GM19372 (cell line): ENCODE measurements at regions not wholly inside any gene's neighbourhood (a gene's known extent, or its start where the extent isn't known, plus 50 kb on each side); places are given as distances from the start of the nearest gene placed in this dataset.

ENCODE experiments used
- ATAC-seq: cut with Tn5 transposase; IDR thresholded peaks from one replicate; pipeline ENCODE4 v1.9.1; 2021; ENCODE audit warnings: mild to moderate bottlenecking, low read depth, moderate library complexity; ENCODE audit not compliant: unreplicated experiment

DNA sequence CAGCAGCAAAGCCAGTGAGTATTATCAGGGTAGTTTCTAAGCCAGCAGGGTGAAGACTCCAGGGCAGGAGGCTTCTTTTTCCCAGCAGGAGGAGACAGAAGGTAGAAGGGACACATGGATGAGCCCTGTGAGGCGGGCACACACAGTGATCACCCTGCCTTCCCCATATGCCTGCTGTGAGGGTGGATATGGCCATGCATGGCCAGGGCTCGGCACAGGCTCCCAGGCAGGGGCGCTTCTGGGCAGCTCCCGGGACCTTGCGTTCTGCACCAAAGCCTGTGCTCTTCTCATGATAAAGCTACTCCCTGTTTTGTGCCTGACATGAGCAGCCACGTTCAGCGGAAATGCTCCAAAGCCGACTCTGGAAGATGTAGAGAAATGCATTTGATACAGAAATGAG lies 807.2 kb downstream of the TYW1 start:
- ATAC-seq = no peak

DNA sequence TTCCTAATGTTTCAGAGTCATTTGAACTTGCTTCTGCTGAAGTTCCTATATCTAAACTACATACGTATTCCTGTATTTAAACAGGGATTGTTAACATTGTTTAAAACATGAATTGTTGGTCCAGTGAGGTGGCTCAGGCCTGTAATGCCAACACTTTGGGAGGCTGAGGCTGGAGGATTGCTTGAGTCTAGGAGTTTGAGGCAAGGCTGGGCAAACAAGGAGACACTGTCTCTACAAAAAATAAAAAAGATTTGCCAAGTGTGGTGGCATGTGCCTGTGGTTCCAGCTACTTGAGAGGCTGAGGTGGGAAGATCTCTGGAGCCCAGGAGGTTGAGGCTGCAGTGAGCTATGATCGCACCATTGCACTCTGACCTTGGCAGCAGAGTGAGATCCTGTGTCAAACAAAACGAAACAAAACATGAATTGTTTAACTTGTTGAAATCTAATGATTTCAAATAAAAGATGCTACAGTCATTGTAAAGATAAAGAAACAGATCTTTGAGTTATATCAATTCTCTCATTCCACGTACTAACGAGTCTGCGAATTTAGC lies 809.4 kb downstream of the TYW1 start:
- no peak for ATAC-seq

DNA sequence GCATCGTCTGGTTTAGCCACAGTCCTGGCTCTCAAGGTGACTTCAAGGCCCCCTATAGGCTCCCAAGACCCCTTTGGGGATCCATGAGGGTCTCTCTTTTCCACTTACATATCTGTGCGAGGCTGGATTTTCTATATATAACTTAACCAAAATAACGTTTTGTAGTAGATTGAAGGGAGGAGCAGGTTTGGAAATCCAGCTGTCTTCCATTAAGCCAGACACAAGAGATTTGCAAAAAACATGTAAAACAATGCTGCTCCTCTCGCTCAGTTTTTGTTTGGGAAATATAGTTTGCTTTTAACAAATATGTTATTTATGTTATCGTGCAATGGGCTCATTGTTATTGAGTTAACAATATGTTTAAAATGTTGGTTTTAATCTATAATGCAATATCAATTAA lies 811.2 kb downstream of the TYW1 start:
- no peak for ATAC-seq

DNA sequence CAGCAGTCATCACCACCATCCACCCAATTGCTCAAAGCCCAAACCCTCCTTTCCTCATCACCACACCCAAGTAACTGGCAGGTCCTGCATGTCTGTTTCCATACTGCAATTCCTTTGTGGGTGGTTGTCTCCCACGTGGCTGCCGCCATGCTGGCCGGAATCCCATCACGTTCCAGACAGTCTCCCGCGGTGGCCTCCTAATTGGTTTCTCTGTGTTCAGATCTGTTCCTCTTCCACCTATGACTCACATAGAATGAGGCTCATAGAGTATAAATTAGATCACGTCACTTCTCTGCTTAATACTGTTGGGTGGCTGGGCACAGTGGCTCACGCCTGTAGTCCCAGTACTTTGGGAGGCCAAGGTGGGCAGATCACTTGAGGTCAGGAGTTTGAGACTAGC lies 813.0 kb downstream of the TYW1 start:
- ATAC-seq = no peak

DNA sequence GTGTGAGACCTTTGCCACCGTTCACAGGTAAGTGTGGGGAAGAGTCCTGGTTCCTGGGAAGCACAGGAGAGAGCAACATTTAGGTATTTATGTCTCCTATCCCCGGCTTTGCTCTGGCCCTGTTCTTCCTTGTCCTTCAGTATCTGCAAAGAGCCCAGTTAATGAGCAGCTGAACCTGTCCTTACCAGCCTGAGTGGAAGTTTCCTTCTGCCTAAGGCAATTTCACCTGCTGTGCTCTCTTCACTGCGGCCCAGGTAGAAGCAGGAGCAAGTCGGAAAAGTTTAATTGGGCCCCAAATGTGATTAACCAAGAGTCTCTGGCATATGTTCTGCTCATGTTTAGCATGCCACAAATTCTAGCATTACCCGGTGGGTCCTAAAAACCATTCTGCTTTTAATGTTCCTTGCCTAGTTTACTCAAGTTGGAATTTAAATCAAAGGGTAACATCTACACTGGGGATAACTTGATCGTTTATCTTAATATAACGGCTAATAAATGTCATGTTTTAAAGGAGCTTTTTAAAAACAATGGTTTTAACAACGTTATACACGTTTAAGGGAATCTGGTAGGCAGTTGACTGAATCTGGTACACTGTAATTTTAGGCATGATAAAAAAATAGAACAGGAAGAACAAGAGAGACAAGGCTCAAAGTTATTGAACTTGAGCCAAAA lies 817.1 kb downstream of the TYW1 start:
- ATAC-seq = no peak

DNA sequence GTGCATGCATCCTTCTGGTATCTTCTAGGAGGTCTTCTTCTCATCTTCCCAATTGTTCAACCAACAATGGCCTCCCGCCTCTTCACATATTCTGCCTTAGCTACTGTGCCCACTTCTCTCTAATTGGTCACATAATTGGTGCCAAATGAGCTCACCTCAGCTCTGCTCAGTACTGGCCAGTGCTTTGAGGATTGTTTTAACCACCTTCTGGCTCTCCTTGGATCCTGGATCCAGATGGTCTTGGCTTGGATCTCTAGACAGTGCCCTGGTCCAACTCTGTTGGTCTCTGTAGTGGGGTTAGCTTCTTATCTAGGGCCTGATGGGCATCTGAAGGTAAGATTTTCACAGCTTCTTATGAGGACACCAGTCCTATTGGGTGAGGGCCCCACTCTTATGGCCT lies 820.8 kb downstream of the TYW1 start:
- no peak for ATAC-seq

DNA sequence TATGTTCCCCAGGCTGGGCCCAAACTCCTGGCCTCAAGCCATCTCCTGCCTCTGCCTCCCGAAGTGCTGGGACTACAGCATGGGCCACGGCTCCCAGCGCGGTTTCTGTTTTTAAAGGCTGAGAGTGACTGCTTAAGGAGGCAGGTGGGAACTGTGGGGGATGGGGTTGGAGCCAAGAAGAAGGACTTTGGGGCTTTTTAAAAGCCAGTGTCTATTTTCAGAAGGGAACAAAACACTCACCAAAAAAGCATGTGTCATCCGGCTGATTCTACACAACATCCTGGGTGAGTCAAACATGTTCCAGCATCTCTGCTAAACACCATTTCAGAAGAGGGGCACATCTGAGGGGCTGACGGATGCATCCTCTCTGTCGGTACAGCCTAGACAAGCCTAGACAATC lies 824.5 kb downstream of the TYW1 start:
- ATAC-seq = no peak

DNA sequence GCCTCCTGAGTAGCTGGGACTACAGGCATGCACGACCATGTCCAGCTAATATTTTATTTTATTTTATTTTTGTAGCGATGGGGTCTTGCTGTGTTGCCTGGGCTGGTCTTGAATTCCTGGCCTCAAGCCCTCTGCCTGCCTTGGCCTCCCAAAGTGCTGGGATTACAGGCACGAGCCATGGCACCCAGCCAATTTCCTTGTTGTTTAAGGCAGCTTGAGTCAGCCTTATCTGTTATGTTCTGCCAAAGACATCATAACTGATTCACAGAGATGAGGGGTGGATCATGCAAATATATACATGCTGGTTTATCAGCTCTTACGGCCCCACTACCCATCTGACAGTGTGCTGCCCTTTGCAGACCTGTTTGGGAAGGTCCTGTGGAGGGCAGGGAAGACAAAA lies 826.7 kb downstream of the TYW1 start:
- no peak for ATAC-seq

DNA sequence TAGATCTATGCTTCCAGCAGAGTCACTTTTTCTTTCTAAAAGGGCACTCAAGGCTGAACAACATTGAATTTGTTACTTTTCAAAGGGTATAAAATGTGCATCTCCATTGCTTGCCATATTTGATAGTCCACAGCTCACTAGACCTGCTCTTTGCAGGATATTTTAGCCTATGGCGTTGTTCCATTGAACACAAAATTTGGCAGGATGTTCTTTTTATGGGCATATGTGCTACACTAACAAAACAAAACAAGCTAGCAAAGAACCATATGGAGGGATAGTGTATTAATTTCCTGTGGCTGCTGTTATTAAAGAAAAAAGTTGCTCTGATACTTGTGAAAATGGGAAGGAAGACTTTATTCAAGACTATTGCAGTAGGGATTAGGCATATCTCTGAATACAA lies 828.7 kb downstream of the TYW1 start:
- ATAC-seq = no peak

DNA sequence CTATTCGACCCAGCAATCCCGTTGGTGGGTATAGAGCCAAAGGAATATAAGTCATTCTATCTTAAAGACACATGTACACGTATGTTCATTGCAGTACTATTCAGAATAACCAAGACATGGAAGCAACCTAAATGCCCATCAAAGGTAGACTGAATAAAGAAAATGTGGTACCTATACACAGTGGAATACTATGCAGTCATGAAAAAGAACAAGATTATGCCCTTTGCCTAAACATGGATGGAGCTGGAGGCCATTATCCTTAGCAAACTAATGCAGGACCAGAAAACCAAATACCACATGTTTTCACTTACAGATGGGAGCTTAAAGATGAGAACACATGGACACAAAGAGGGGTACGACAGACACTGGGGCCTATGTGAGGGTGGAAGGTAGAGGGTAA lies 845.3 kb downstream of the TYW1 start:
- no peak for ATAC-seq

DNA sequence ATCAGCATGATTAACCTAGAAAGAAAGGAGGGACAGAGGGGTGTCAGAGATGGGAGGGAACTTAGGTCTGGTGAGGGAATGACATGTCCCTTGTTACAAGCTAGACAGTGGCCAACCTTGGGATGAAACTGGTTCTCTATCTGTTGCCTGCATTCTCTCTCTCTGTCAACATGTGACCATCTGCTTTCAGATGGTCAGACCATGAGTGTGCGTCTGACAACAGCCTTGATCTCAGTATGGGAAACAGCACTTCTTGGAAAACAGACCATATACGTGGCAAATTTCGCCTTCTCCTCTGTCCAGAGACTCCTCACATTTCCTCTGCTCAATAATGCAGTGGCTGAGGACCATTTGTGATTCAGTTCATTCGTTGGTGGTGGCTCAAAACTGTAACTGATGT lies 845.9 kb downstream of the TYW1 start:
- ATAC-seq = no peak

DNA sequence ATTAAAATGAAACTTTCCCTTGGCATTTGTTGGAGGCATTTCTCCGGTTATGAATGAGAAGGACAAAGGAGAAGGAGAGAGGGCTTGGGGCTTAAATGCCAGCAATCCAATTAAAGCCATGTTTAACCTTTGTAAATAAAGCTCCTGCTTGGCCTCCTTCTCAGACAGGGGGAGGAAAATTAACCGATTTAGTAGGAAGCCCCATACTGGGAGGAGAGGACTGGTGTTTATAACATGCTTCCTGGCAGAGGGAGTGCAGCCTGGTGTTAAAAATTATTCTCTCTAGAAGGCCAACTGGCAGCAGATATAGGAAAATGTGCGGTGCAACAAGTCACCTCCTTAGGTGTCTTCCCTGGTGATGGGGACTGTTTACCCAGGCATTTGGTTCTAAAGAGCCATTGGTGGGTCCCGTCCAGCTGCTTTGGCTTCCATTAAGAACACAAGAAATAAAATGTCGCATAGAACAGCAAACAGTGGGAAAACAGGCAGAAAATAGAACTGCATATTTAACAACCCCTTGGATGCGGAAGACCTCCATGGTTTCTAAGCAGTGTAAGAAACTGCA lies 846.5 kb downstream of the TYW1 start:
- no peak for ATAC-seq

DNA sequence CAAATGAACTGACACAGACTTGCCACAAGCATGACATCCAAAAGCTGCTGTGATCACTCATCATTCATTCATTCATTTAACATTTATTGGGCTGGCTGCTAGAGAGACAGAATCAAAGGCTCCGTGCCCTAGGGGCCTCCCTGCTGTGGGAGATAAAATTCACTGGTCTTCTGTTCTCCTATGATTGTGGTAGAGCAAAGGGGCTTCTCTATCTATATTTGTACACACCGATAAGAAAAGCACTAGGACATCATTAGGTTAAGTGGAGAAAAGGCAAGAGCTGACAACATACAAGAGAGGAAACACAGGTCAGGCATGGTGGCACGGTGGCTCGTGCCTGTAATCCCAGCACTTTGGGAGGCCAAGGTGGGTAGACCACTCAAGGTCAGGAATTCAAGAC lies 847.0 kb downstream of the TYW1 start:
- no peak for ATAC-seq

DNA sequence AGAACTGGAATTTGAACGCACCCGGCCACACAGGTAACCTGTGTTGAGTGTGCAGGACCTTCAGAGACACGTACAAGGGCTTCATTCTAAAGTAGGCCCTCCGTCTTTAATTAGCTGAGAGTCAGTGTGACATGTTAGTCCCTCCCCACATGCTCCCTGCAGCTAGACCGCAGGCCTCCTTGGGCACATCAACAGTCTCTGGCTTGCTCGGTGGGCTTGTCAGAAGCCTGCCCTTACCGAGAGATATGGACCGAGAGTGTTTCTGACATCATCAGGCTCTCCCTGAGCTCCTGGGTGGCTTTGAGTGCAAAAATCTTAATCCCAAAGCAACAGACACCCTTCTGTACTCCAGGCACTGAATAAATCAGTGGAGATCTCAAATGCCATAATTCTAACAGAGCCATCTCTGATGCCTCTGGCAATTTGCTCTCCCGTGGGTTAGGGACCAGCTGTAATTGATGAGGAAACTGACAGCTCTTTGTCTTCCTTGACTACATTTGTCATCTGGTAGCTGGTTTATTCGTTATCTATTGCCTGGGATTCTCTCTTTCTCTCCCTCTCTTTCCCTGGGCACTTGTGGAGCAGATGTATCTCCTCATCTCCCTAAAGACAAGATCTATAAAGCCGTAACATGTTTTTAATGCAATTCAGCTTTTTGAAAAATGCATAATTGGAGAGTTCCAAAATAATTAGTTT lies 850.6 kb downstream of the TYW1 start:
- ATAC-seq = no peak

DNA sequence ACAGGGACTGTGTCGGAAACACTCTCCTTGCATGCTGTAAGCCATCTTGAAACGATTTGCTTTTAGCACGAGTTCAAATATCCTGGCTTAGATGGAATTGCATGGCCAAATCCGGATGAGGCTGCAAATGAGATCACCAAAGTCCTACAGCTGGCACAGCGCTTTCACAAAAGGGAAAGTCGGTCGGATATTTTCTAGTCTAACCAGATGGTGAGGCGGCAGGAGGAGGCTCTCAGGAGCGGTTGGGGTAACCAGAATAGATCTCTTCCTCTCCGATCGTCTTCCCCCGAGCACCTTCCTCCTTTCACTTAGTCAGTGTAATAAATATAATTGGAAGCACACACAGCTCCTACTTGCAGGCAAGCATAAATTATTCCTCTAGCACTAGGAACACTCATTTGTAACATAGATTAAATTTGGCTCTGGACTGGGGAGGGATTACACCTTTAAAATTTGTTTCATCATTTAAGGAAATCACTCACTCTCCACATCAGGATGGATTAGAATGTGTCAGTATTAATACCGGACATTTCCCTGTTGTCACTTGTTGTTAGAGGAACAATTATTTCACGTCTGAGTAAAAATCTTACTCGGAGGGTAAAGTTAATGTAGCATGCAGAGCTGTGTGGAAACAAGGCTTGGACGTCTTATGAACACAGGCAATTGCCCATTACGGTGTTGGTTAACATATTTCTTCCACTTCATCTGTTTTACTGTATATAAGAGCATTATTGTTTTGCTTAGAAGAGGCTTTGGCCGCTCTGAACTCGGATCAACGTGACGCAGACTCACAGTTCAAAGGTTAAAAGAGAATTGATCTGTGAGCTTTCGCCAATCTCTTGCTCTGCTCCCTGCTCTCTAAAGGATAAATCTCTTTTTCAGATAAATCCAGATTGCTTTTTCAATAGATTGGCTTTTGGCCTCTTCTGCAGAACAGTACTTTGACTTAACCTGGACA lies 857.9 kb downstream of the TYW1 start:
- no peak for ATAC-seq

DNA sequence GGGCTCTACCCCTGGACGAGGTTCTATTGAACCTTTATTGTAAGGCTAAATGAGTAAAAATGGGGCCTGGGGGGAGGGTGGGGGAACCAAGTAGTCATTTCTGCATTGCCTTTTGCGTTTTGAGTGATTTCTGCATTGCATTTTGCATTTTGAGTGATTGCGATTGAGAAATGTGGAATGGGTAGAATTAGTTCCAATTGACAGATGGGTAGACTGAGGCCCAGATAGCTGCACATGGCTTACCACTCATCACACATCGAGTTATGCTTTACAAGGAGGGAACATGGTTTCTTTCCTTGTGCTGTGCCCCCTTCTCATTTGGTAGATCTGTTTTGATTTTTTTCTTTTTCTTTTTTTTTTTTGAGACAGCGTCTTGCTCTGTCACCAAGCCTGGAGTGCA lies 858.7 kb downstream of the TYW1 start:
- ATAC-seq = no peak

DNA sequence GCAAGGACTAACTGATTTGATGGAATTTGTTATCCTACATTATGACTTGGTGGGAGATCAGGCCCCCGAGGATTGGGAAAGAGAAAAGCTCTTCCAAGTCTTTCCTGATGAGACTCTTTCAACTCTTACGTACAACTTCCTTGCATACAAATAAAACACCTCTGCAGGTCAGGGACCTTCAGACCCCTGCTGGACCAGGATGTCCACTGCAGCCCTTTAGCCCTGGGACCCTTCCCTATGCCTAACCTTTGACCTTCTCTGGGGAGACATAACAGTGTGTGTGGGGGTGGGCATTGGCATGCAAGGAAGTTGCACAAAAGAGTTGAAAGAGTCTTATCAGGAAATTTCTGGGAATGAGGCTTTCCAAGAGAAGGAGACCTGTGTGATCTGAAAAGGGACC lies 859.4 kb downstream of the TYW1 start:
- no peak for ATAC-seq

DNA sequence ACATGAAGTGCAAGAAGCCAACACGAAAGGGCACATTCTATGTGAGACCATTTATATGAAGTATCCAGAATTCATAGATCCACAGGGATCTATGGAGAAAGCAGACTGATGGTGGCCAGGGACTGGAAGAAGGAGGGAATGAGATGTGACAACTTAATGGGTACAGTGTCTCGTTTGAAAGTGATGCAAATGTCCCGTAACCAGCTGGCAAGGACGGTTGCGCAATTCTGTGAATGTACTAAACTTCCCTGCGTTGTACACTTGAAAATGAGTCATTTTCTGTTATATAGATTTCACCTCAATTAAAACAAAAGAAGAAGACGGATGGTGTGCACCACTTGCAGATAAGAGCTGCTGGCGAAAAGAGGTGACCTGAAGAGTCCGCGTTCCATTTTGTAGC lies 861.1 kb downstream of the TYW1 start:
- no peak for ATAC-seq

DNA sequence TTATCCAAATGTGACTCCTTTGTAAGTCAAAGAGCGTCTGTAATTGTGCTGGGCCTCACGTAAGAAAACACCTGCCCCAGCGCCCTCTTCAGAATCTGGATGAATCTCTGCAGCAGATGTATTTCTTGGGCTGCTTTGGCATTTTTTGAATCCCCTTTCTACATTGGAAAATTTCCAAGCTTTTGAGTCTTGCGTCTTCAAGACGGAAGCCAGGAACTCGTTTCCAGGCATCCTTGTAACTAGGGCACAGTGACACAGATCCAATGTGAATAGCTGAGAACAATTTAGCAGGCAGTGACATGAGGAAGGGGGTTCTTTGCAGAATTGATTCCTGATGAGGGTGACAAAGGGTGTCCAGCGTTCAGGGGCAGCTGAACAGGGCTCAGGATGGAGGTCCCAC lies 862.3 kb downstream of the TYW1 start:
- no peak for ATAC-seq

DNA sequence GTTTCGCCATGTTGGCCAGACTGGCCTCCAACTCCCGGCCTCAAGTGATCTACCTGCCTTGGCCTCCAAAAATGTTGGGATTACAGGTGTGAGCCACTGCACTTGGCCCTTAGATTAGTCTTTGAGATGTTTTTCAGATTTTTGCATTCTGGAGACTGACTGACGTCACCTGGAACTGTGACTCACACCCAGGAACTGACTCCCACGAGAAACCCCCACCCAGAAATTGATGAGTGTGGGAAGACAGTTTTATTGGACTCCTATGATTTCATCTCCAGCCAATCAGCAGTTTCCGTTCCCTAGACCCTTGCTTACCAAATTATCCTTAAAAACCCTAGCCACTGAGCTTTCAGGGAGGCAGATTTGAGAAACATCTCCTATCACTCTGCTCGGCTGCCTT lies 867.3 kb downstream of the TYW1 start:
- ATAC-seq = no peak

DNA sequence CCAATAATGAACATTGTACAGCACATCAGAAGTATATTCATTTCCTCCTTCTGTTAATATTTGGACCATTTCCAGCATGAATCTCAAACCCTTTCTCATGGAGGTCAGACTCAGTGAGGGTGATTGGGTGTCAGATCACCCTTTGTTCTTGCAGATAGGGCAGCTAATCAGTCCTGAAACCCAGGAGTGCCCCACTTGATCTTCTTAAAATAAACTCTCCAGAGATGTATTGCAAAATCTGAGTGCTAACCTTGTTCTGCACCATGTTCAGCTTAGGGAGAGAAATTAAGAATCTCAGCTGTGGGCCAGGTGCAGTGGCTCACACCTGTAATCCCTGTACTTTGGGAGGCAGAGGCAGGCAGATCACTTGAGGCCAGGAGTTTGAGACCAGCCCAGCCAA lies 869.4 kb downstream of the TYW1 start:
- ATAC-seq = no peak
